B cell (primary cell): ENCODE measurements at regions not wholly inside any gene's neighbourhood (a gene's known extent, or its start where the extent isn't known, plus 50 kb on each side); places are given as distances from the start of the nearest gene placed in this dataset.
"Not testable (repeated sequence)": the region's sequence is repeated elsewhere in the genome, so short reads cannot be mapped to it uniquely, and the experiment has no call there.

Experiments used
- ATAC-seq: fragments of 200-7000 bp; cut with Tn5 transposase; one replicate; pipeline ENCODE4 v1.10.0; 2021; ENCODE audit warnings: low read depth, mild to moderate bottlenecking, moderate number of reproducible peaks, moderate library complexity
- CTCF ChIA-PET: fragments of 350-600 bp; sonication (Branson Sonifier 250); formaldehyde crosslinking; loops from one replicate; lab custom pipeline; 2021; ENCODE audit warnings: antibody characterized with exemption, inconsistent platforms; lab: Charles Lee
- POLR2A ChIA-PET: fragments of 350-600 bp; sonication (Branson Sonifier 250); formaldehyde crosslinking; loops from one replicate; lab custom pipeline; 2021; ENCODE audit warnings: antibody characterized with exemption; lab: Charles Lee
- DNase-seq: peaks from one replicate; pipeline ENCODE4 v3.0.0; 2013
- H2AFZ ChIP-seq: 2 replicates; pipeline ENCODE4 v1.6.1; 2012; ENCODE audit warnings: mild to moderate bottlenecking, low read depth, low read length; ENCODE audit not compliant: insufficient read depth, poor library complexity, severe bottlenecking
- H3K27ac ChIP-seq, 2 donors: 1 replicate in 1 of 2; 2 replicates in 1 of 2; pipeline ENCODE4 v1.5.1; 2012 to 2013; ENCODE audit warnings: low read length in 2 of 2, mild to moderate bottlenecking in 2 of 2, moderate library complexity in 1 of 2
- H3K27me3 ChIP-seq, 4 experiments: fragments of 200-600 bp in 1 of 4; sonication (generic) in 1 of 4; replicated peaks in 1 of 4; 1 replicate in 2 of 4; 2 replicates in 2 of 4; pipeline versions ENCODE4 v1.6.1 to v1.7.0; 2013 to 2016; ENCODE audit warnings: low read length in 3 of 4, mild to moderate bottlenecking in 2 of 4, mixed read lengths in 1 of 4, moderate library complexity in 1 of 4; ENCODE audit not compliant: insufficient read depth in 4 of 4, control insufficient read depth in 3 of 4; ENCODE audit errors: control extremely low read depth in 1 of 4
- H3K36me3 ChIP-seq, 2 experiments: replicated peaks in 1 of 2; 1 replicate in 1 of 2; 2 replicates in 1 of 2; pipeline versions ENCODE4 v1.6.1 to v1.7.1; 2013; ENCODE audit warnings: low read length in 1 of 2; ENCODE audit not compliant: insufficient read depth in 2 of 2, control insufficient read depth in 1 of 2; ENCODE audit errors: control extremely low read depth in 1 of 2, extremely low read depth in 1 of 2
- H3K4me1 ChIP-seq, 2 donors: fragments of 200-600 bp in 1 of 2; sonication (generic) in 1 of 2; 1 replicate in 1 of 2; 2 replicates in 1 of 2; pipeline versions ENCODE4 v1.5.1 to v1.6.1; 2013 to 2017; ENCODE audit warnings: low read length in 2 of 2; ENCODE audit not compliant: control insufficient read depth in 2 of 2, insufficient read depth in 2 of 2
- H3K4me2 ChIP-seq: replicated peaks from 2 replicates; pipeline ENCODE3; 2012; ENCODE audit warnings: mild to moderate bottlenecking, low read depth, low read length; ENCODE audit not compliant: poor library complexity, severe bottlenecking
- H3K4me3 ChIP-seq, 5 experiments: fragments of 200-600 bp in 1 of 5; sonication (generic) in 1 of 5; 1 replicate in 3 of 5; 2 replicates in 2 of 5; pipeline versions ENCODE4 v1.5.1 to v1.7.0; 2011 to 2016; ENCODE audit warnings: low read length in 4 of 5, mild to moderate bottlenecking in 4 of 5, low read depth in 2 of 5, control low read depth in 1 of 5, moderate library complexity in 1 of 5; ENCODE audit not compliant: insufficient read depth in 1 of 5; ENCODE audit errors: control extremely low read depth in 1 of 5, extremely low read depth in 1 of 5
- H3K79me2 ChIP-seq: fragments of 200-600 bp; sonication (generic); one replicate; pipeline ENCODE4 v1.6.0; 2016; ENCODE audit warnings: low read length; ENCODE audit not compliant: control insufficient read depth, insufficient read depth
- H3K9ac ChIP-seq: fragments of 200-600 bp; sonication (generic); 2 replicates; pipeline ENCODE4 v1.6.1; 2017; ENCODE audit warnings: mild to moderate bottlenecking, low read length, moderate library complexity
- H3K9me3 ChIP-seq, 3 donors: one replicate each; pipeline versions ENCODE4 v1.6.1 to v1.7.1; 2013; ENCODE audit warnings: low read length in 2 of 3; ENCODE audit not compliant: control insufficient read depth in 2 of 3, insufficient read depth in 1 of 3; ENCODE audit errors: control extremely low read depth in 1 of 3
- H4K20me1 ChIP-seq: 2 replicates; pipeline ENCODE4 v1.6.0; 2012; ENCODE audit warnings: mild to moderate bottlenecking, low read length; ENCODE audit not compliant: insufficient read depth, control insufficient read depth, poor library complexity, severe bottlenecking
- H3K27ac Mint-ChIP-seq: one replicate; pipeline ENCODE4 v1.8.0; 2021; ENCODE audit warnings: mixed read lengths
- H3K27me3 Mint-ChIP-seq: one replicate; pipeline ENCODE4 v1.8.0; 2021; ENCODE audit warnings: mixed read lengths
- H3K4me1 Mint-ChIP-seq: one replicate; pipeline ENCODE4 v1.8.0; 2021; ENCODE audit warnings: mixed read lengths
- H3K4me3 Mint-ChIP-seq: one replicate; pipeline ENCODE4 v1.8.0; 2021; ENCODE audit warnings: mixed read lengths
- H3K9me3 Mint-ChIP-seq: one replicate; pipeline ENCODE4 v1.8.0; 2022; ENCODE audit warnings: mixed read lengths; ENCODE audit not compliant: insufficient read depth
- EZH2 ChIP-seq: IDR thresholded peaks from 2 replicates; pipeline ENCODE4 v1.6.1; 2012; ENCODE audit warnings: borderline replicate concordance, low read depth, mild to moderate bottlenecking, moderate library complexity, low read length; ENCODE audit not compliant: insufficient read depth, poor library complexity, severe bottlenecking
- WGBS: methylation state at CpG from one replicate; pipeline ENCODE4 v1.1.5; 2013; ENCODE audit warnings: missing lambda C conversion rate; ENCODE audit not compliant: insufficient coverage; 5-methylcytosine and 5-hydroxymethylcytosine counted together
- intact Hi-C: fragments of 100-400 bp; cut with micrococcal nuclease; formaldehyde crosslinking; loops from one replicate; pipeline ENCODE4 v1.10.0; 2022
- TF ChIP-seq, protein P1 (sequence below): fragments of 200-600 bp; IDR thresholded peaks from one replicate; pipeline ENCODE4 v1.8.0; 2022; ENCODE audit warnings: antibody characterized with exemption, mild to moderate bottlenecking

DNA sequence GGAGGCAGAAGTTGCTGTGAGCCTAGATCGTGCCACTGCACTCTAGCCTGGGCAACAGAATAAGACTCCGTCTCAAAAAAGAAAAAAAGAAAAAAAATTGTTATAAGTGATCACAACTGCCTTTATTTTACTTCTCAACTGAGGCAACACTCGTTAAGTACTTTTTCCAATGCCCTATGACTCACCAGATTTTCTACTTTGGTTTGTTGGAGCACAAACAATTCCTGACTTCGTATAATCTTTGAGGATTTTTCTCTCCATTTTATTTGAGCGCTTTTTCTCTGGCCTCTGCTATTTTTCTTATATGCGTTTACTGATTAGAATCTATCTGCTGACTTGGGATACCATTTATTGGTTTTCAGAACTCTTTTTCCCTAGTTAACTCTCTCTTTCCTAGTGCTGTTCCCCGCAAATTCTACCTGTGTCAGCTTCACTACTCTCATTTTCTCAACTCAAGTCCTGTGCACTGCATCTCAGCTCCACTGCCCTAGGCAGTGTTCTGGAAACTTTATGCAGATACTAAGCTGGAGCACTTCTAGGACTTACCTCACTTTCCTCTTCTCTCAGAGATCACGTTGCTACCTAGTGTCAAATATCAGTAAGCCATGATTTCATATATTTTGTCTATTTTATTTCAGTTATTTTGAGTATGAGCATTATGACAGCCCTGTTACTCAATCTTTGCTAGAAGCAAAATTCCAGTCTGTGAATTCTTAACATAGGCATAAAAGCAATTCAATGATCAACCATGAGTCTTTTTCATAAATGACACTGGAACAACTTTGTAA lies 1120.1 kb upstream of the CITED2 start:
- no peaks in the 10 kb centered on the region for H3K36me3 ChIP-seq
- ChIA-PET POLR2A (no interaction called here), CTCF (no interaction called here)
- H3K27me3 Mint-ChIP-seq, result no peaks in the 10 kb centered on the region
- H3K79me2 ChIP-seq, result no peaks in the 10 kb centered on the region
- no peak overlapping the region for H3K4me2 ChIP-seq
- no peaks in the 10 kb centered on the region for H3K27me3 ChIP-seq
- H3K9ac ChIP-seq, result no peak overlapping the region
- H3K9me3 ChIP-seq, result peaks cover 0 to 4% (median 0%) of the 10 kb centered on the region in 3 donors
- no peak overlapping the region for H2AFZ ChIP-seq
- H3K9me3 Mint-ChIP-seq, result peaks cover 4% of the 10 kb centered on the region
- no peak overlapping the region for H3K4me3 Mint-ChIP-seq
- TF ChIP-seq, protein P1, sequence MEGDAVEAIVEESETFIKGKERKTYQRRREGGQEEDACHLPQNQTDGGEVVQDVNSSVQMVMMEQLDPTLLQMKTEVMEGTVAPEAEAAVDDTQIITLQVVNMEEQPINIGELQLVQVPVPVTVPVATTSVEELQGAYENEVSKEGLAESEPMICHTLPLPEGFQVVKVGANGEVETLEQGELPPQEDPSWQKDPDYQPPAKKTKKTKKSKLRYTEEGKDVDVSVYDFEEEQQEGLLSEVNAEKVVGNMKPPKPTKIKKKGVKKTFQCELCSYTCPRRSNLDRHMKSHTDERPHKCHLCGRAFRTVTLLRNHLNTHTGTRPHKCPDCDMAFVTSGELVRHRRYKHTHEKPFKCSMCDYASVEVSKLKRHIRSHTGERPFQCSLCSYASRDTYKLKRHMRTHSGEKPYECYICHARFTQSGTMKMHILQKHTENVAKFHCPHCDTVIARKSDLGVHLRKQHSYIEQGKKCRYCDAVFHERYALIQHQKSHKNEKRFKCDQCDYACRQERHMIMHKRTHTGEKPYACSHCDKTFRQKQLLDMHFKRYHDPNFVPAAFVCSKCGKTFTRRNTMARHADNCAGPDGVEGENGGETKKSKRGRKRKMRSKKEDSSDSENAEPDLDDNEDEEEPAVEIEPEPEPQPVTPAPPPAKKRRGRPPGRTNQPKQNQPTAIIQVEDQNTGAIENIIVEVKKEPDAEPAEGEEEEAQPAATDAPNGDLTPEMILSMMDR, result no peak
- TF ChIP-seq EZH2, result no peak
- no peak for DNase-seq
- no peak for ATAC-seq
- intact Hi-C loops, result no loop called here
- no peaks in the 10 kb centered on the region for H3K4me1 ChIP-seq
- H3K4me1 Mint-ChIP-seq, result no peaks in the 10 kb centered on the region
- no peak overlapping the region for H3K27ac ChIP-seq
- 96% methylated on average over 2 of the region's 8 CpGs for WGBS
- no peak overlapping the region for H3K27ac Mint-ChIP-seq
- H3K4me3 ChIP-seq, result no peak overlapping the region
- no peaks in the 10 kb centered on the region for H4K20me1 ChIP-seq

DNA sequence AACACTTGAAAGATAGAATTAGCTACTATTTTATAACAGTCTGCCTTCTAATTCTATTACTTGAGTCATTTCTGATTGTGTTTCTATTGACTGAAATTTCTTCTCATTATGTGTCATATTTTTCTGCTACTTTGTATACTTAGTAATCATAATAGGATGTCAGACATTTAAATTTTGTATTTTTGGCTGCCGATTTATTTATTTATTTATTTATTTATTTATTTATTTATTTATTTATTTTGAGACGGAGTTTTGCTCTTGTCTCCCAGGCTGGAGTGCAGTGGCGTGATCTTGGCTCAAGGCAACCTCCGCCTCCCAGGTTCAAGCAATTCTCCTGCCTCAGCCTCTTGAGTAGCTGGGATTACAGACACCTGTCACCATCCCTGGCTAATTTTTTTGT lies 1119.0 kb upstream of the CITED2 start:
- POLR2A ChIA-PET, H3K27ac Mint-ChIP-seq, H3K9ac ChIP-seq, H3K4me1 ChIP-seq, H3K9me3 ChIP-seq, H3K36me3 ChIP-seq, H3K27ac ChIP-seq, ATAC-seq, H3K4me2 ChIP-seq, CTCF ChIA-PET, H3K4me3 Mint-ChIP-seq, H3K4me3 ChIP-seq, DNase-seq, H3K9me3 Mint-ChIP-seq, H3K27me3 ChIP-seq, H3K27me3 Mint-ChIP-seq, H3K4me1 Mint-ChIP-seq, H2AFZ ChIP-seq, intact Hi-C loops, H4K20me1 ChIP-seq, H3K79me2 ChIP-seq: not testable (repeated sequence)
- WGBS, result no CpG with 5 or more reads among the region's 4 CpGs
